NCI-H446 treated with DMSO at 0.1 percent for 48 hours (cell line): ENCODE measurements at regions not wholly inside any gene's neighbourhood (a gene's known extent, or its start where the extent isn't known, plus 50 kb on each side); places are given as distances from the start of the nearest gene placed in this dataset.
"Not testable (repeated sequence)": the region's sequence is repeated elsewhere in the genome, so short reads cannot be mapped to it uniquely, and the experiment has no call there.

Experiments
- DNase-seq: peaks from one replicate; lab custom pipeline; 2025; lab: John Stamatoyannopoulos, UW

DNA sequence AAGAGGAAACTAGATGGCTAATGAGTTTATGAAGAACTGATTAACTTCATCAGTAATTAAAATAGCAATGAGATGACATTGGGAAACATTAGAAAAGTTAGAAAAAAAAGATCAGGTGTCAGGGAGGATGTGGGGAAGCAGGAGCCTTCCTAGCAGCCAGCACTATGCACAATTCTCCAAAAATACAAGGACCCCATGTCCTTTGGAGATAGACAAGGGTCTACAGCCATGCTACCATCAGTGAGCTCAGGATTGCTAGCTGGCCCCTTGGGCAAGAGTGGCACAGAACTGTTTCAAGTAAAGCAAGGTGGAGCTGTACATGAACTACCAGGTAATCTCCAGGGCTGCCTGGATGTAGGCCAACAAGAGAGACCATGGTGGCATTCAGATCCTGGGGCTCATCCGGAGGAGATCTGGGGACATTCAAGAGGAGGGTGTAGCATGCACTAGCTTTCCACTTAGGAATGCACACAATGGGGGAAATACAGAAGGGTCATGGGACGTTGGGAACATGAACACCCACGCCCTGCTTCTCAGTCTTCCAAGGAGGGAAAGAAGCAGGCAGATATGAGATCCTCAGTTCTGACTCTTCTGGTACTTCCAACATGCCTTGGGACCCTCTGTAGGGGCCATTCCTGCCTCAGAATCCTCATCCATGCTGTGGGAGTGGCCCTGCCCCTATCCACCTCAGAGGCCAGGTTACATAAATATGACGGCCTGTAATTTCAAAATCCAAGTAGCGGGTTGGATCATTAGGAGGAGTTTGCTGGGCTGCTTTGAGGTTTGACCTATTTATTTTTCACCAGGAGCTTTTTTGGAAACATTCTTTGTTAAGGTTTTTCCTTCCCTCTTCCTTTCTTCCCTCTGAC lies 82.2 kb upstream of the HABP2 start:
- no peak for DNase-seq

DNA sequence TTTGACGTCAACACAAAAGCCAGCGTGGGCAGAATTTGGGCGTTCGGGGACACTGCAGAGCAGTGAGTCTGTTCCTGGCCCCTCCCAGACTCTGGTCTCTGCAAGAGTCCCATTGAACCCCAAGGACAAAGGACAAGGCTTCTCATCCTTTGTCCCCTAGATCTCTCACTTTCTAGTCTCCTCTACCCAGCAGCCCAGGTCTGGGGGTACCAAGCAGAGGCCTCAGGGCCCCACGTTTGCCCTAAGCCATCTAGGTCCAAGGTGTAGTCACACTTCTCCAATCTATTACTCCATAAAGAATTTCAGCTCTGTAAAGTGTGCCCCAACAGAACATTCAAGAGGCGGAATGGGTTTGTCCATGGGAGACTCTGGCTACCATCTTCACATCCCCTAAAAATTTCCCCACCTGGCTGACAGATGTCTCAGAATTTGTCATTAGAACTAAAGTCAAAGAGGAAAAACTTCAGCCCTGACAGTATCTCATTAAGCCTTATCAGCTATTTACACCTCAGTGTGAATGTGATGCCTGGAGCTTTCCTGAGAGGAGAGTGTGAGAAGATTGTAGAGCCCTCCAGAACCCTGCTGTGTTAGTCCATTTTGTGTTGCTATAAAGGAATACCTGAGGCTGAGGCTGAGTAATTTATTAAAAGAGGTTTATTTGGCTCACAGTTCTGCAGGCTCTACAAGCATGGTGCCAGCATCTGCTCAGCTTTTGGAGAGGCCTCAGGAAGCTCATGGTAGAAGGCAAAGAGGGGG lies 81.4 kb upstream of the HABP2 start:
- no peak for DNase-seq

GRCh38 chr10:113473011-113473410 lies 79.8 kb upstream of the HABP2 start:
- DNase-seq = no peak

DNA sequence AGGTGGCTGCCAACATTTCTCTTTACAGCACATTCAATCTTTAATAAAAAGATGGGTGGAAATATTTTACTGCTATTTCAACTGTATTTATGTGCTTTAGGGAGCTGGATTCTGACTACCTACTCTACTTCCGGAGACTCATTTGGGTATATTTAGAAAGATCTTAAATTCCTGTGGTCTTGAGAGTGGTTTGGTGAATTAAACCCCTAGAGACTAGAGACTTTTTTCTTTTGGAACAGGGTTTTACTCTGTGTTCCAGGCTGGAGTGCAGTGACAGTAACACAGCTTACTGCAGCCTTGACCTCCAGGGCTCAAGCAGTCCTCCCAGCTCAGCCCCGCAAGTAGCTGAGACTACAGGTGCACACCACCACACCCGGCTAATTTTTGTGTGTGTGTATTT lies 79.0 kb upstream of the HABP2 start:
- DNase-seq = no peak

DNA sequence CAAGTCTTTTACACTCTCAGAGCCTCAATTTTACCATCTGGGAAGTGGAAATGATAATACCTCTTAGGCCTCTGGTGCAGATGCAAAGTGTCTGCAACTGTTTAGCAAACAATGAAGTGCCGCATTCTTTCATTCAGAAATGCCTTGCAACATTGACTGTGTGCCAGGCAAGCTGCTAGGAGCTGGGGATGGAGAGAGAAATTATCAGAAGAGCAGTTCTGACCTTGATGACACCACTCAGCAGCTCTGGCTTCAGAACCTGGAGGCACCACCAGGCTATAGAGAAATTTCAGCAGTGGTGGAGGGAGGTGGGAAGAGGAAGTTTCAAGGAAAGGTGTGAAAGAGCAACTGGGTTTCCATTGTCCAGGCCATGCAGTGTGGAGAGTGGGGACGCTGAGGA lies 78.1 kb upstream of the HABP2 start:
- DNase-seq = no peak

GRCh38 chr10:113475381-113475807 lies 77.5 kb upstream of the HABP2 start:
- no peak for DNase-seq

DNA sequence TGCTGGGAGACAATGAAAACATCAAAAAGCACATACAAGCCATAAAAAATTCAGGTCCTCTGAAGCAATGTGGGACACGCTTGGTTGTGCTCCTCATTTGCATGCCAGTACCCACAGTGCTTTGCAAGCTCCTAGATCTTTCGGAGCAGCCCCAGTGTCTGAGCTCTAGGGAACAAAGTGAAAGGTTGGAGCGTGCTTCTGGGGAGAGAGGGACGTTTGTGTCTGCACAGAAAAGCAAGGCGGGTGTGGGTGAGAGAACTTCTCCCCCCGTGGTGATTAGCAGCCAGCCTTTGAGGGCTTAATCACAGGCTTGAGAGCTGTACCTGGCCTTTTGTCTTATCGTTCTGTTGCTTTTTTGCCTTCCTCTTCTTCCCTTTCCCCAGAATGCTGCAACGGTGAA lies 76.7 kb upstream of the HABP2 start:
- DNase-seq = no peak

GRCh38 chr10:113476673-113477072 lies 76.2 kb upstream of the HABP2 start:
- no peak for DNase-seq

GRCh38 chr10:113477451-113477850 lies 75.4 kb upstream of the HABP2 start:
- no peak for DNase-seq

- DNase-seq = no peak
These were observed 73.3 kb upstream of the HABP2 start for GRCh38 chr10:113479346-113480080.

DNA sequence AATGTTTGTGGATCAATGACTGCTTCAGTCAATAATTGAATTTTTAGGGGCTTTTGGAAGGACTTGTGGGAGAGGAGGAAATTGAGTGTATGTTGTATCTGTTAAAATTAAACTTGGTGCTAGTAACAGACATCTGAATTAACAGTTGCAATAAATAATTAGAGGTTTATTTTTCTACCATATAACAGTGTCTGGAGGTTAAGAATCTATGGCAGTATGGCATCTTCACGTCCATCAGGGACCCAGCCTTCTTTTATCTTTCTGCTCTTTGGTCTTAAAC lies 72.8 kb upstream of the HABP2 start:
- DNase-seq = no peak

- no peak for DNase-seq
These were observed 71.9 kb upstream of the HABP2 start for GRCh38 chr10:113480851-113481502.

DNA sequence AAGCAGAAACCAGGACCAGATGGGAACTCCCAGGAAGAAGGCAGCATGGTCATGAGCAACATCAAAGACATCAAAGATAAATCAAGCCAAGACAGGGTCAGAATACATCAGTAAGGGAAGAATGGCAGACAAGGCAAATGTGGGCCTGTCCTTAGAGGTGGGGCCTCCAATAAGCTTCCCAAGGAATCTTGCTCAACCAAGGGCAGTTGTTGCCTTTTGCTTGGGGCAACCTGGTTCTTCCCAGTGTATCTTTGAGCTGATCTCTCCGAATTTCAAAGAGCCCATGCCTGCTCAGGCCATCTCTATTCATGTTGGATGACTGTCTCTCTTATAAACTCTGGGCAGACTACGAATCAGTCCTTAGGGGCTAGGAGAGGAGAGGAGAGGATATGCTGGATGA lies 68.4 kb upstream of the HABP2 start:
- DNase-seq = no peak

DNA sequence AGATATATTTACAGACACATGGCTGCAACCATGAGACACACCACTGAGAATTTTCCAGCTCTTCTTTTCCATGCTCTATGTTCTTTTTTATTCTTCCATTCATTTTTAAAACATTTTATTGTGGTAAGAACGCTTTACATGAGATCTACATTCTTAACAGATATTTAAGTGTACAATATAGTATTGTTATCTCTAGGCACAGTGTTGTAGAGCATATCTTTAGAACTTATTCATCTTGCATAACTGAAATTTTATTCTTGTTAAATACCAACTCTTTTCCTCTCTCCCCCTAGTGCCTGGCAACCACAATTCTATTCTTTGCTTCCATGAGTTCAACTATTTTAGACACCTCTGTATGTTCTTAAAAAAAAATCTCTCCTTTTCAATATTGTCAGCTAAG lies 67.1 kb upstream of the HABP2 start:
- no peak for DNase-seq

- no peak for DNase-seq
These were observed 66.3 kb upstream of the HABP2 start for GRCh38 chr10:113486531-113486930.

GRCh38 chr10:113487154-113487553 lies 65.7 kb upstream of the HABP2 start:
- no peak for DNase-seq

GRCh38 chr10:113488186-113488585 lies 64.7 kb upstream of the HABP2 start:
- DNase-seq = no peak

- DNase-seq = not testable (repeated sequence)
These were observed 63.3 kb upstream of the HABP2 start for GRCh38 chr10:113489522-113489921.

DNA sequence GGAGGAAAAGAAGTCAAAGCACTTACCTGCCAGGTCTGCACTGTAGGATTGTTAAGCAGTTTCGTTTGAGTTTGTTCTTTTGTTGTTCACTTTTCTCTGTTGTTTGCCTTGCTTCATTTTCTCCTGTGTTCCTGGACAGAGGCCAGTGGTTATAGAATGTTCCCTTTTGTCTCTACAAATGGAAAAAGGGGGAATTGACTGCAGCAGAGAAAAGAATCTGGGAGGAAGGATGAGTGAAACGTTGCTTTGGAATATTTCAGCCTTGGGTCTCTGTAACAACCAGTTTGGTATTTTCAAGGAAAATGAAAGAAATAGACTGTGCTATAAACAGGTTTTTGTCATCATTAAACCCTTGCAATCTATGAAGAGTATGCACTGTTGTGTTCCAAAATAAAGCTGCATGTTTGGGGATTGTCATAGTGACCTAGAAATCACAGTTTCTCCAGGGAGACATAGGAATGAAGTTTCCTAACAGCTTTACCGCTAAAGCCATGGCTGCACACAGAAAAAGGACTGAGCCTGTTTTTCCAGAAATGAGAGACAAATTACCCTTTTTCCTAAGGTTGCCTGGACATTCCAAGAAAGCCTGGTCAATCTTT lies 60.8 kb upstream of the HABP2 start:
- DNase-seq = no peak

DNA sequence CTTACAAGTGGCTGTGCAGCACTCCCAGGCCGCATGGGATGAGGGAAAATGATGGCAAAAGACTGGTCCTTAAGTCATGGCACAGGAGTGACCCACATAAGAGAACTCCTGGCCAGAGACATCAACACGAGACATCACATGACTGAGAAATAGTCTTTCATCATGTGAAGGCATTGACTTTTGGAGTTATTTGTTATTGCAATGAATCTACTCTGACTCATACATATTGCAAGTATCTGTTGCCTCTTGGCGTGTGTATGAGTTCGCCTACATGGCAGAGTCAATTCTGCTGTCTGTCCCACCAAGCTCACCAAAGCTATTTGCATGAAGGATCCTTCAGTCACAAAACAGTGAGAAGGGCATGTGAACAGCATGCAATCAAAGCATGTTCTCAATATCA lies 59.7 kb upstream of the HABP2 start:
- DNase-seq = no peak

DNA sequence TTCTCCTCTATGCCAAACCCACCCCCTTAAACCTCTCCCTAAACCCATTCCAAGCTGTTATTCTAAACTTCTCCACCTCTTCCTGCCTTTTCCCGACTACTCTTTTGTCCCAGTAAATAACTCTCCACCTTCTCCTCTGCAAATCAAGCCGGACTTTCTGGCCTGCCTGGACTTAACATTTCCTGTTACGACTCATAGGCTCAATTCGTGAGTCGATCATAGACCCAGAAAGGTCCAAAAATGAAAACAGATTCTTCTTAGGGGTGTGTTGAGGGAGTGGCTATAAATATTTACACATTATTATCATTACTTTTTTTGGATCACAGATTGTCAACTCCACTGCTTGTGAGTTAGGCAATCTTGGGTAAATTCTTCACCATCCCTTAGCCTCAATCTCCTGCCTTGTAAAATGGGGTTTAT lies 59.0 kb upstream of the HABP2 start:
- no peak for DNase-seq

GRCh38 chr10:113494761-113495160 lies 58.1 kb upstream of the HABP2 start:
- no peak for DNase-seq
